ENCODE measurements at regions not wholly inside any gene's neighbourhood (a gene's known extent, or its start where the extent isn't known, plus 50 kb on each side); places are given as distances from the start of the nearest gene placed in this dataset.

DNA sequence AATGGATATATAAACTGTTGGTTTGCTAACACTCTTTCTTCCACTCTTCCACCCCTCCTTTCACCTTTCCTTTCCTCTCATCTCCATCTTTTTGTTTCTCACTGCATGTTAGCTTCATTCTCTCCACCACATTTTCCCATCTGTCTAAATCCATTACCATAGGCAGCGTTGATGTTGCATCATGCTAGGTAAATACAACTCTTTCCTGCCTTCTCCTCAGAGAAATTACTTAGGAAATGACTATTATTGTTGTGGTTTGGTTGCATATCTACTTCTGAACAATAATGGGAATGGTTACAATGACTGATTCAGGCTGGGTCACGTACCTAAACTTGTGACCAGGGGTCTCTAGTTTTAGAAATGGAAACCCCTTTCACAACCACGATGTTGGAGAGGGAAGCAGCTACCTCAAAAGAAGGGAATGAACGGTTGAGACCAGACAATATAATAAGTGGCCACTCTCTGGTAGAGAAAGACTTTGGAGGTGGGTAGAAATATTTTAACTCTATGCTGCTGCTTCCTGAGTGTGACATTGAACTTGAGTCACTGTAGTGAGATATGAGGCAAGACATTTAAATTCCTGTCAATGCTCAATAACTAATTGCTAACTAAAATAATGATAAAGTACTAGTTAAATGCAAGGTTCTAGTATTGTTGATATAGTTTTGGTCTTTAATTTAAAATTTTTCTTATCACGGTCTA lies 314.1 kb upstream of the TGFBR2 start:
- Histone ChIP-seq H3K14ac (ENCODE audit: insufficient read length) (no peak overlapping the region), H2BK5ac (ENCODE audit: low read depth, low read length) (no peak overlapping the region), H2AFZ (ENCODE audit: low read length) (no peak overlapping the region)

More for the DNA sequence above, 314.1 kb upstream of the TGFBR2 start:
- Histone ChIP-seq H3K4me1 (replicated peaks in 1 of 4; ENCODE audit: control insufficient read depth in 3 of 4, insufficient read depth in 4 of 4, low read length in 3 of 4) (peaks cover 0 to 6% (median 0%) of the 10 kb centered on the region in 4 experiments; a peak in 3 of 7 replicates), H3K56ac (replicated peaks; ENCODE audit: insufficient read length, low read depth, low read length) (no peak overlapping the region), H3K9ac (replicated peaks in 1 of 4; ENCODE audit: extremely low read depth in 1 of 4, low read depth in 3 of 4, low read length in 3 of 4) (no peak overlapping the region), H3K79me1 (ENCODE audit: low read depth, low read length) (no peaks in the 10 kb centered on the region), H3K27ac (ENCODE audit: low read depth, low read length) (no peak overlapping the region), H4K20me1 (replicated peaks in 1 of 2; ENCODE audit: control insufficient read depth in 1 of 2, insufficient read depth in 2 of 2, low read length in 2 of 2) (no peaks in the 10 kb centered on the region), H3K23me2 (ENCODE audit: low read depth, low read length) (no peaks in the 10 kb centered on the region), H2BK20ac (ENCODE audit: low read length) (no peak overlapping the region), H2BK120ac (replicated peaks; ENCODE audit: low read depth, low read length) (no peak overlapping the region), H3K79me2 (ENCODE audit: control insufficient read depth in 1 of 2, insufficient read depth in 2 of 2, low read length in 2 of 2) (no peaks in the 10 kb centered on the region), H3K18ac (ENCODE audit: extremely low read depth, low read length) (no peak overlapping the region), H4K5ac (ENCODE audit: insufficient read length, low read depth, low read length) (no peak overlapping the region), H2BK15ac (ENCODE audit: low read length) (0 out of 2 replicates have a peak overlapping the region, but pooled peaks have one; percentile 14), H3K4me3 (ENCODE audit: extremely low read depth in 1 of 4, insufficient read depth in 2 of 4, low read depth in 3 of 4, low read length in 4 of 4) (no peak overlapping the region), H4K8ac (ENCODE audit: extremely low read depth, insufficient read depth, low read length) (no peak overlapping the region), H2AK5ac (ENCODE audit: low read depth, low read length) (no peak overlapping the region), H4K91ac (replicated peaks; ENCODE audit: insufficient read length, low read length) (no peak overlapping the region), H3K27me3 (replicated peaks in 1 of 4; ENCODE audit: control insufficient read depth in 3 of 4, extremely low read depth in 1 of 4, insufficient read depth in 3 of 4, low read length in 3 of 4) (no peaks in the 10 kb centered on the region), H3K9me3 (ENCODE audit: insufficient read depth in 2 of 2, low read depth in 1 of 2, low read length in 1 of 2) (no peaks in the 10 kb centered on the region), H3K4ac (replicated peaks; ENCODE audit: insufficient read length, low read depth, low read length) (no peak overlapping the region), H3K23ac (ENCODE audit: insufficient read length) (no peak overlapping the region), H2BK12ac (ENCODE audit: low read depth, low read length) (no peak overlapping the region), H3K4me2 (ENCODE audit: insufficient read depth in 1 of 2, low read depth in 2 of 2, low read length in 2 of 2) (no peak overlapping the region), H3K36me3 (ENCODE audit: control insufficient read depth in 2 of 4, insufficient read depth in 4 of 4, low read length in 3 of 4) (no peaks in the 10 kb centered on the region)
- DNase-seq (ENCODE audit: low read depth in 1 of 2, low spot score in 2 of 2) (no peak), FAIRE-seq (no peak)
- WGBS, 2 experiments (ENCODE audit: extremely low coverage in 1 of 2, insufficient coverage in 1 of 2, insufficient read length in 1 of 2, insufficient replicate concordance in 2 of 2, low coverage in 1 of 2, low lambda C conversion rate in 2 of 2, missing lambda C conversion rate in 1 of 2), result 93% methylated on average over 5 of the region's 5 CpGs; no CpG with 5 or more reads in 1 of the 2 experiments
- CTCF ChIA-PET (ENCODE audit: partially characterized antibody), result no interaction called here
- POLR2A ChIA-PET (ENCODE audit: partially characterized antibody), result no interaction called here
- no peak for TF ChIP-seq FOSL1 (IDR thresholded peaks at IDR 0.05; ENCODE audit: insufficient read depth, low read depth, low read length)
- no peak for TF ChIP-seq TBP (IDR thresholded peaks at IDR 0.05; ENCODE audit: low read depth, low read length)
- no peak for TF ChIP-seq SIRT6 (IDR thresholded peaks at IDR 0.05; ENCODE audit: low read length)
- no peak for TF ChIP-seq TAF7 (optimal IDR thresholded peaks at IDR 0.05; ENCODE audit: borderline replicate concordance, low read depth, low read length)
- no peak for TF ChIP-seq KDM5A (IDR thresholded peaks at IDR 0.05; ENCODE audit: low read length)
- no peak for TF ChIP-seq GABPA (IDR thresholded peaks at IDR 0.05; ENCODE audit: borderline replicate concordance, insufficient read depth, low read length)
- TF ChIP-seq, protein P1, sequence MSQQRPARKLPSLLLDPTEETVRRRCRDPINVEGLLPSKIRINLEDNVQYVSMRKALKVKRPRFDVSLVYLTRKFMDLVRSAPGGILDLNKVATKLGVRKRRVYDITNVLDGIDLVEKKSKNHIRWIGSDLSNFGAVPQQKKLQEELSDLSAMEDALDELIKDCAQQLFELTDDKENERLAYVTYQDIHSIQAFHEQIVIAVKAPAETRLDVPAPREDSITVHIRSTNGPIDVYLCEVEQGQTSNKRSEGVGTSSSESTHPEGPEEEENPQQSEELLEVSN (IDR thresholded peaks at IDR 0.05), result no peak
- TF ChIP-seq TCF12 (IDR thresholded peaks at IDR 0.05; ENCODE audit: low read depth, low read length), result no peak
- no peak for TF ChIP-seq TAF1 (IDR thresholded peaks at IDR 0.05; ENCODE audit: low read depth, low read length)
- TF ChIP-seq BCL11A (IDR thresholded peaks at IDR 0.05; ENCODE audit: low read depth in 2 of 2, low read length in 2 of 2), result no peak
- TF ChIP-seq JUN (IDR thresholded peaks at IDR 0.05; ENCODE audit: low read depth, low read length), result no peak
- no peak for TF ChIP-seq TEAD4 (IDR thresholded peaks at IDR 0.05; ENCODE audit: low read depth, low read length)
- TF ChIP-seq CBX5 (IDR thresholded peaks at IDR 0.05; ENCODE audit: low read depth, low read length), result no peak
- no peak for TF ChIP-seq SUZ12 (IDR thresholded peaks at IDR 0.05; ENCODE audit: low read length)
